Fibroblast of lung (primary cell): ENCODE measurements at regions not wholly inside any gene's neighbourhood (a gene's known extent, or its start where the extent isn't known, plus 50 kb on each side); places are given as distances from the start of the nearest gene placed in this dataset.

Experiments used
- CTCF ChIP-seq, 2 donors: IDR thresholded peaks in 1 of 2; conservative IDR thresholded peaks in 1 of 2; 1 replicate in 1 of 2; 2 replicates in 1 of 2; pipeline ENCODE4 v1.5.1; 2011 to 2012; ENCODE audit warnings: low read length in 2 of 2, control low read depth in 1 of 2, inconsistent platforms in 1 of 2, low read depth in 1 of 2, mild to moderate bottlenecking in 1 of 2
- EZH2 ChIP-seq: IDR thresholded peaks from 2 replicates; pipeline ENCODE4 v1.5.1; 2012; ENCODE audit warnings: low read length, control low read depth, mild to moderate bottlenecking; ENCODE audit errors: missing control alignments

GRCh38 chr4:14920237-14920636 lies 82.0 kb upstream of the CPEB2 start:
- no peak for TF ChIP-seq CTCF (conservative IDR thresholded peaks at IDR 0.05 in 1 of 2, IDR thresholded peaks at IDR 0.05 in 1 of 2; ENCODE audit: low read depth in 1 of 2, low read length in 2 of 2)
- no peak for TF ChIP-seq EZH2
